GM23248 (cell line): ENCODE measurements at regions not wholly inside any gene's neighbourhood (a gene's known extent, or its start where the extent isn't known, plus 50 kb on each side); places are given as distances from the start of the nearest gene placed in this dataset.

Experiments
- EZH2 ChIP-seq: fragments of 200-600 bp; sonication (generic); IDR thresholded peaks from 2 replicates; pipeline ENCODE4 v1.6.1; 2018; ENCODE audit warnings: antibody characterized with exemption, mild to moderate bottlenecking; ENCODE audit not compliant: insufficient read depth, poor library complexity, severe bottlenecking
- EZH2phosphoT487 ChIP-seq: fragments of 200-600 bp; sonication (generic); IDR thresholded peaks from 2 replicates; pipeline ENCODE4 v1.6.1; 2018; ENCODE audit warnings: antibody characterized with exemption, moderate library complexity, mild to moderate bottlenecking, low read depth; ENCODE audit not compliant: insufficient read depth

DNA sequence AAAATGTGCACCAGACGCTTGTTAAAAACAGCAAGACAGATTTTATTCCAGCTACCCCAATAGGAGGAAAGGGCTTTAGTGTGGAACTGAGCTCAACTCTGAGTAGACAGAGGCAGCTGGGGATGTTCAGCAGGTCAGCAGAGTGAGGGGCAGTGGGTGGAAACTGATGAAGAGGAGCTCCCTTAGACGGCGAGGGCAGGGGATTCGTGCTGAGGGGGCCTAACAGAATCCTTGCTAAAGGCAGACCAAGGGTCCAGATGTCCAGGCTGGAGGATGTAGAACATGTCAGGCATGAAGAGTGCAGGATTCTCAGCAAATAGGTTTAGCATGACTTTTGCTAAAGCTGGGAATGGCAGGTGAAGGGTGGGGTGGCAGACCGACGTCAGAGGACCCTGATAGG is 71.9 kb upstream of the OLFM1 start:
- TF ChIP-seq EZH2 (no peak), EZH2phosphoT487 (no peak)
